B cell (primary cell): ENCODE measurements at regions not wholly inside any gene's neighbourhood (a gene's known extent, or its start where the extent isn't known, plus 50 kb on each side); places are given as distances from the start of the nearest gene placed in this dataset.

Source experiments
- CTCF ChIP-seq: fragments of 200-600 bp; IDR thresholded peaks from one replicate; pipeline ENCODE4 v1.8.0; 2022; ENCODE audit warnings: antibody characterized with exemption, mild to moderate bottlenecking
- EZH2 ChIP-seq: IDR thresholded peaks from 2 replicates; pipeline ENCODE4 v1.6.1; 2012; ENCODE audit warnings: borderline replicate concordance, low read depth, mild to moderate bottlenecking, moderate library complexity, low read length; ENCODE audit not compliant: insufficient read depth, poor library complexity, severe bottlenecking

DNA sequence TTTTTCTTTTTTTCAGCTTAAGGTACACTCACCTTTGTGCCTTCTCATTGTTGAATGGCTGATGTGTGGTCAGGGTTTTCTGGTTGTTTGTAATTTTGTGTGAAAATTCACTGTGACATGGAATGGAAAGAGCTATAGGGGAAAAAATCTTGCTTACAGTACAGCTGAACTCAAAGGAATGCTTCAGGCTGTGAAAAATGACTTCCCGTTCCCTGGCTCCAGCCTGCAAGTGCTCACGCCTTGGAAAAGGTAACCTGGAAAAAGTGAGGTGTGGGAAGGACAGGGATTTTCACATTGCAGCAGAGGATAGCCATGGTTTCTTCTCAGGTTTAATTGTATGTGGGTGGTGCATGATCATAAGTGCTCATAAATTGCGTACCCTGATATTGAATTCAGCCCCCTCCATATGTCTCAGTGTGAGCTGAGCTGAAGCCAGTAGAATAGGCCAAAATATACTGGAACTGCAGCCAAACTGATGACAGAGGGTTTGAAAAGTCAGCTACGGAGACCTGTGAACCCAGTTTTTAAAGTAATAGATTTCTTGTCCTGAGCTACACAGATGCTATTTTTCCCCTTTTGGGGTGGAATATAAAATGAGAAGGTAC, 228.7 kb upstream of the RASGRP1 start:
- TF ChIP-seq CTCF, result no peak
- TF ChIP-seq EZH2, result no peak
